ENCODE measurements at regions not wholly inside any gene's neighbourhood (a gene's known extent, or its start where the extent isn't known, plus 50 kb on each side); places are given as distances from the start of the nearest gene placed in this dataset.

DNA sequence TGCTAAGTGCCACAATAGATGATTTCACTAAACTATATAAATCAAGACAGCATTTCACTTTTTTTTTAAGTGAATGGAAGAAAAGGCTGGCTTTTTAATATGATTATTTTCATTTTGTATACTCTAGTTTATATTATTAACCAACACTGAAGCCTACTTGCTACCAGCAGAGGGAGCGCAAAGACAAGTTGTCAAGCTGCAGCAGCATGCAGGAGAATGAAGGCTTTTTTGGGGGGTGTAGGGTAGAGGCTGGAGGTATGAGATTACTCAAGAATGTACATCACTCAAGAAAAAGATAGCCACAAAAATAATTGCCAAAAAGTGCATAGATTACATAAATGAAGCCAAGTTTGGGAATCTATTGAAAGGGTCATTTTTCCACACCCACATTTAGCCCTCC lies 519.5 kb downstream of the FGF13 start:
- Histone ChIP-seq H4K20me1 (ENCODE audit: insufficient read depth) (no peaks in the 10 kb centered on the region), H3K9me2 (ENCODE audit: insufficient read depth) (no peaks in the 10 kb centered on the region), H3K9ac (ENCODE audit: low read length) (no peak overlapping the region), H2AFZ (ENCODE audit: low read depth, low read length, poor library complexity, severe bottlenecking) (no peak overlapping the region), H3K4me3 (replicated peaks in 1 of 2; ENCODE audit: low read depth in 1 of 2, low read length in 2 of 2) (no peak overlapping the region), H3K9me3 (ENCODE audit: control insufficient read depth in 1 of 2, insufficient read depth in 1 of 2, low read depth in 1 of 2, low read length in 2 of 2) (no peaks in the 10 kb centered on the region), H3K27me3 (ENCODE audit: insufficient read depth, low read length) (no peaks in the 10 kb centered on the region), H3K27ac (ENCODE audit: low read depth, low read length) (no peak overlapping the region), H3K79me2 (ENCODE audit: insufficient read depth, low read length) (no peaks in the 10 kb centered on the region), H3K36me3 (ENCODE audit: control insufficient read depth in 1 of 2, insufficient read depth in 2 of 2, low read length in 2 of 2) (no peaks in the 10 kb centered on the region), H3K4me2 (ENCODE audit: low read length) (no peak overlapping the region), H3K4me1 (ENCODE audit: control insufficient read depth in 1 of 2, insufficient read depth in 2 of 2, low read length in 2 of 2) (no peaks in the 10 kb centered on the region)
- ATAC-seq (no peak), DNase-seq (ENCODE audit: low read depth, low spot score) (no peak)
- ChIA-PET POLR2A (no interaction called here), RAD21 (ENCODE audit: low non-redundant PET in 1 of 2, low total read pairs in 2 of 2, uncharacterized antibody in 2 of 2, unreplicated experiment in 2 of 2) (no interaction called here), CTCF (no interaction called here)
- intact Hi-C loops (cut with micrococcal nuclease) = no loop called here
- TF ChIP-seq RAD21 (IDR thresholded peaks at IDR 0.05; ENCODE audit: low read depth) (peak; percentile 13; the same call in 1 of the 2 replicates), SIN3A (IDR thresholded peaks at IDR 0.05; ENCODE audit: low read depth) (no peak)
- no TSS peak for BruUV-seq (replicated peaks)

DNA sequence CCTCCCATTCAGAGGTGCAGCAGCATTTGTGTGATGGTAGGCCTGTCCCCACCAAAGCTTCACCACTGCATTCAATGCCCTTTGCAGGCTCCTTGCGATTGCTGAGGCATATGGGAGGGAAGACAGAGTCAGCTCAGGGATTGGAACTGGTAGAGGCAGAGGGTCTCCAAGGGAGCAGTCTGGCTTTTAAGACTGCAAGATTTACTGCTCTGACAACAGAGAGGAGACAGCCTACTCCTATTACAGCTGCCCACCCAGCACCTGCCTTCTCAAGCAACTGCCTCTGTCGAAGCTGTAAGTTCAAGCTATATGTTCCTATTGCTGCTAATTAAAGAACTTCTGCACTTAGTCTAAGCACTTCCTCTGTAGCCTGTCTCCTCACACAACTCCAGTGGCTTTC lies 481.8 kb downstream of the FGF13 start:
- TF ChIP-seq, protein P1, sequence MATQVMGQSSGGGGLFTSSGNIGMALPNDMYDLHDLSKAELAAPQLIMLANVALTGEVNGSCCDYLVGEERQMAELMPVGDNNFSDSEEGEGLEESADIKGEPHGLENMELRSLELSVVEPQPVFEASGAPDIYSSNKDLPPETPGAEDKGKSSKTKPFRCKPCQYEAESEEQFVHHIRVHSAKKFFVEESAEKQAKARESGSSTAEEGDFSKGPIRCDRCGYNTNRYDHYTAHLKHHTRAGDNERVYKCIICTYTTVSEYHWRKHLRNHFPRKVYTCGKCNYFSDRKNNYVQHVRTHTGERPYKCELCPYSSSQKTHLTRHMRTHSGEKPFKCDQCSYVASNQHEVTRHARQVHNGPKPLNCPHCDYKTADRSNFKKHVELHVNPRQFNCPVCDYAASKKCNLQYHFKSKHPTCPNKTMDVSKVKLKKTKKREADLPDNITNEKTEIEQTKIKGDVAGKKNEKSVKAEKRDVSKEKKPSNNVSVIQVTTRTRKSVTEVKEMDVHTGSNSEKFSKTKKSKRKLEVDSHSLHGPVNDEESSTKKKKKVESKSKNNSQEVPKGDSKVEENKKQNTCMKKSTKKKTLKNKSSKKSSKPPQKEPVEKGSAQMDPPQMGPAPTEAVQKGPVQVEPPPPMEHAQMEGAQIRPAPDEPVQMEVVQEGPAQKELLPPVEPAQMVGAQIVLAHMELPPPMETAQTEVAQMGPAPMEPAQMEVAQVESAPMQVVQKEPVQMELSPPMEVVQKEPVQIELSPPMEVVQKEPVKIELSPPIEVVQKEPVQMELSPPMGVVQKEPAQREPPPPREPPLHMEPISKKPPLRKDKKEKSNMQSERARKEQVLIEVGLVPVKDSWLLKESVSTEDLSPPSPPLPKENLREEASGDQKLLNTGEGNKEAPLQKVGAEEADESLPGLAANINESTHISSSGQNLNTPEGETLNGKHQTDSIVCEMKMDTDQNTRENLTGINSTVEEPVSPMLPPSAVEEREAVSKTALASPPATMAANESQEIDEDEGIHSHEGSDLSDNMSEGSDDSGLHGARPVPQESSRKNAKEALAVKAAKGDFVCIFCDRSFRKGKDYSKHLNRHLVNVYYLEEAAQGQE (IDR thresholded peaks at IDR 0.05; ENCODE audit: low read depth) = no peak
- ChIA-PET POLR2A (no interaction called here), RAD21 (ENCODE audit: low non-redundant PET in 1 of 2, low total read pairs in 2 of 2, uncharacterized antibody in 2 of 2, unreplicated experiment in 2 of 2) (no interaction called here), CTCF (interaction anchor here (0.6 kb wide), 1 partner anchor 35 kb away, joined by 3 read pairs; no protein-coding TSS in a partner anchor)
- intact Hi-C loops (cut with micrococcal nuclease) = no loop called here
- no peaks in the 10 kb centered on the region for H3K9me2 ChIP-seq (ENCODE audit: insufficient read depth)
- no peak overlapping the region for H2AFZ ChIP-seq (ENCODE audit: low read depth, low read length, poor library complexity, severe bottlenecking)
- no peaks in the 10 kb centered on the region for H3K4me1 ChIP-seq (ENCODE audit: control insufficient read depth in 1 of 2, insufficient read depth in 2 of 2, low read length in 2 of 2)
- no peaks in the 10 kb centered on the region for H3K27me3 ChIP-seq (ENCODE audit: insufficient read depth, low read length)
- no peaks in the 10 kb centered on the region for H4K20me1 ChIP-seq (ENCODE audit: insufficient read depth)
- BruUV-seq (replicated peaks) = no TSS peak
- DNase-seq (ENCODE audit: low read depth, low spot score) = no peak
- no peaks in the 10 kb centered on the region for H3K36me3 ChIP-seq (ENCODE audit: control insufficient read depth in 1 of 2, insufficient read depth in 2 of 2, low read length in 2 of 2)
- H3K79me2 ChIP-seq (ENCODE audit: insufficient read depth, low read length) = no peaks in the 10 kb centered on the region
- H3K27ac ChIP-seq (ENCODE audit: low read depth, low read length) = no peak overlapping the region
- ATAC-seq = no peak
- no peak overlapping the region for H3K9ac ChIP-seq (ENCODE audit: low read length)
- no peaks in the 10 kb centered on the region; a peak in 1 of 4 replicates for H3K9me3 ChIP-seq (ENCODE audit: control insufficient read depth in 1 of 2, insufficient read depth in 1 of 2, low read depth in 1 of 2, low read length in 2 of 2)
- no peak overlapping the region for H3K4me3 ChIP-seq (replicated peaks in 1 of 2; ENCODE audit: low read depth in 1 of 2, low read length in 2 of 2)
- no peak overlapping the region for H3K4me2 ChIP-seq (ENCODE audit: low read length)
